Thymus (tissue), 11 donors: ENCODE measurements at regions not wholly inside any gene's neighbourhood (a gene's known extent, or its start where the extent isn't known, plus 50 kb on each side); places are given as distances from the start of the nearest gene placed in this dataset.

Source experiments
- DNase-seq, 9 donors: peaks; one replicate each; pipeline ENCODE4 v3.0.0-alpha.2; 2013; ENCODE audit warnings: low spot score in 9 of 9, low read depth in 6 of 9, missing footprints in 1 of 9
- H3K27ac ChIP-seq, 2 donors: one replicate each; pipeline ENCODE4 v1.5.1; 2013; ENCODE audit warnings: control low read depth in 1 of 2, low read depth in 1 of 2, low read length in 1 of 2, mild to moderate bottlenecking in 1 of 2, moderate library complexity in 1 of 2
- H3K27me3 ChIP-seq, 2 donors: one replicate each; pipeline ENCODE4 v1.5.1; 2013; ENCODE audit warnings: low read length in 1 of 2; ENCODE audit not compliant: control insufficient read depth in 2 of 2, insufficient read depth in 1 of 2
- H3K36me3 ChIP-seq, 2 donors: one replicate each; pipeline ENCODE4 v1.5.1; 2013; ENCODE audit warnings: low read length in 1 of 2, mild to moderate bottlenecking in 1 of 2, moderate library complexity in 1 of 2; ENCODE audit not compliant: control insufficient read depth in 2 of 2, insufficient read depth in 2 of 2
- H3K4me1 ChIP-seq, 2 donors: one replicate each; pipeline ENCODE4 v1.5.1; 2013; ENCODE audit warnings: low read length in 2 of 2; ENCODE audit not compliant: control insufficient read depth in 2 of 2, insufficient read depth in 2 of 2
- H3K4me3 ChIP-seq, 2 donors: one replicate each; pipeline ENCODE4 v1.5.1; 2013; ENCODE audit warnings: low read length in 2 of 2, control low read depth in 1 of 2, mild to moderate bottlenecking in 1 of 2
- H3K9me3 ChIP-seq, 2 donors: one replicate each; pipeline ENCODE4 v1.5.1; 2013; ENCODE audit warnings: low read length in 1 of 2, mild to moderate bottlenecking in 1 of 2; ENCODE audit not compliant: control insufficient read depth in 2 of 2, insufficient read depth in 1 of 2
- WGBS: extraction: QIAGEN DNeasy Blood & Tissue Kit; methylation state at CpG from one replicate; pipeline ENCODE4 v1.1.7; 2013; 5-methylcytosine and 5-hydroxymethylcytosine counted together
- donor health status: healthy.

GRCh38 chr5:44252545-44252944 is 136.7 kb downstream of the FGF10 start:
- H3K4me3 ChIP-seq = no peak overlapping the region
- WGBS = 73% methylated on average over 2 of the region's 2 CpGs
- no peak overlapping the region for H3K27ac ChIP-seq
- H3K4me1 ChIP-seq = no peaks in the 10 kb centered on the region
- no peak for DNase-seq
- no peaks in the 10 kb centered on the region for H3K9me3 ChIP-seq
- H3K36me3 ChIP-seq = no peaks in the 10 kb centered on the region
- H3K27me3 ChIP-seq = no peaks in the 10 kb centered on the region

- Histone ChIP-seq H3K27me3 (no peaks in the 10 kb centered on the region), H3K4me1 (no peaks in the 10 kb centered on the region), H3K9me3 (no peaks in the 10 kb centered on the region), H3K27ac (no peak overlapping the region), H3K4me3 (no peak overlapping the region), H3K36me3 (no peaks in the 10 kb centered on the region)
- no peak for DNase-seq
- WGBS = 93% methylated on average over 2 of the region's 2 CpGs
These were observed 142.2 kb downstream of the FGF10 start for GRCh38 chr5:44246986-44247385.

- 98% methylated on average over 1 of the region's 1 CpG for WGBS
- no peaks in the 10 kb centered on the region for H3K36me3 ChIP-seq
- DNase-seq = no peak
- H3K9me3 ChIP-seq = no peaks in the 10 kb centered on the region
- no peaks in the 10 kb centered on the region for H3K4me1 ChIP-seq
- no peak overlapping the region for H3K27ac ChIP-seq
- H3K27me3 ChIP-seq = no peaks in the 10 kb centered on the region
- no peak overlapping the region for H3K4me3 ChIP-seq
These were observed 143.3 kb downstream of the FGF10 start for GRCh38 chr5:44245935-44246334.

GRCh38 chr5:44242791-44243190 is 146.4 kb downstream of the FGF10 start:
- H3K36me3 ChIP-seq = no peaks in the 10 kb centered on the region
- no peaks in the 10 kb centered on the region for H3K4me1 ChIP-seq
- H3K27me3 ChIP-seq = no peaks in the 10 kb centered on the region
- no peaks in the 10 kb centered on the region for H3K9me3 ChIP-seq
- no peak for DNase-seq
- no peak overlapping the region for H3K4me3 ChIP-seq
- H3K27ac ChIP-seq = no peak overlapping the region
- WGBS = 95% methylated on average over 1 of the region's 1 CpG

- WGBS = 91% methylated on average over 4 of the region's 4 CpGs
- H3K27me3 ChIP-seq = no peaks in the 10 kb centered on the region
- no peak overlapping the region for H3K4me3 ChIP-seq
- H3K4me1 ChIP-seq = no peaks in the 10 kb centered on the region
- no peak overlapping the region for H3K27ac ChIP-seq
- H3K9me3 ChIP-seq = peaks cover 0 to 3% of the 10 kb centered on the region in 2 donors
- H3K36me3 ChIP-seq = no peaks in the 10 kb centered on the region
- no peak for DNase-seq
These were observed 153.2 kb downstream of the FGF10 start for GRCh38 chr5:44236040-44236439.

GRCh38 chr5:44233691-44234090 is 155.5 kb downstream of the FGF10 start:
- no peaks in the 10 kb centered on the region for H3K27me3 ChIP-seq
- 86% methylated on average over 2 of the region's 2 CpGs for WGBS
- DNase-seq = no peak

GRCh38 chr5:44225231-44226160 is 163.7 kb downstream of the FGF10 start:
- Histone ChIP-seq H3K36me3 (no peaks in the 10 kb centered on the region), H3K4me1 (no peaks in the 10 kb centered on the region), H3K27ac (no peak overlapping the region), H3K4me3 (no peak overlapping the region), H3K9me3 (no peaks in the 10 kb centered on the region), H3K27me3 (no peaks in the 10 kb centered on the region)
- WGBS = 90% methylated on average over 8 of the region's 8 CpGs
- no peak for DNase-seq

More at GRCh38 chr5:44233691-44234090, 155.5 kb downstream of the FGF10 start:
- Histone ChIP-seq H3K27ac (no peak overlapping the region), H3K9me3 (peaks cover 0 to 3% of the 10 kb centered on the region in 2 donors), H3K4me3 (no peak overlapping the region), H3K4me1 (no peaks in the 10 kb centered on the region), H3K36me3 (no peaks in the 10 kb centered on the region)

- Histone ChIP-seq H3K27me3 (no peaks in the 10 kb centered on the region), H3K9me3 (peaks cover 2 to 5% of the 10 kb centered on the region in 2 donors), H3K4me3 (no peak overlapping the region), H3K36me3 (no peaks in the 10 kb centered on the region), H3K27ac (no peak overlapping the region), H3K4me1 (no peaks in the 10 kb centered on the region)
- 97% methylated on average over 1 of the region's 1 CpG for WGBS
- DNase-seq = no peak
These were observed 189.8 kb downstream of the FGF10 start for GRCh38 chr5:44199408-44199807.

GRCh38 chr5:44189255-44189654 is 200.0 kb downstream of the FGF10 start:
- DNase-seq = no peak
- Histone ChIP-seq H3K36me3 (no peaks in the 10 kb centered on the region), H3K4me3 (no peak overlapping the region), H3K27ac (no peak overlapping the region), H3K9me3 (no peaks in the 10 kb centered on the region), H3K4me1 (no peaks in the 10 kb centered on the region), H3K27me3 (no peaks in the 10 kb centered on the region)
- 94% methylated on average over 2 of the region's 2 CpGs for WGBS
